ENCODE measurements at regions not wholly inside any gene's neighbourhood (a gene's known extent, or its start where the extent isn't known, plus 50 kb on each side); places are given as distances from the start of the nearest gene placed in this dataset.

GRCh38 chr17:70608193-70608592 lies 438.9 kb downstream of the KCNJ2 start:
- no peak for TF ChIP-seq MAX (IDR thresholded peaks at IDR 0.05)
- TF ChIP-seq CREB1 (IDR thresholded peaks at IDR 0.05; ENCODE audit: low read depth): no peak
- no peak for TF ChIP-seq YY1 (IDR thresholded peaks at IDR 0.05; ENCODE audit: low read depth)
- TF ChIP-seq ZBTB7A (IDR thresholded peaks at IDR 0.05; ENCODE audit: low read depth): no peak
- no peak for TF ChIP-seq RAD21 (IDR thresholded peaks at IDR 0.05; ENCODE audit: low read depth)
- 0 out of 2 replicates have a peak, but pooled peaks have one; percentile 1 for TF ChIP-seq CEBPB (IDR thresholded peaks at IDR 0.05)
- TF ChIP-seq, protein P1, sequence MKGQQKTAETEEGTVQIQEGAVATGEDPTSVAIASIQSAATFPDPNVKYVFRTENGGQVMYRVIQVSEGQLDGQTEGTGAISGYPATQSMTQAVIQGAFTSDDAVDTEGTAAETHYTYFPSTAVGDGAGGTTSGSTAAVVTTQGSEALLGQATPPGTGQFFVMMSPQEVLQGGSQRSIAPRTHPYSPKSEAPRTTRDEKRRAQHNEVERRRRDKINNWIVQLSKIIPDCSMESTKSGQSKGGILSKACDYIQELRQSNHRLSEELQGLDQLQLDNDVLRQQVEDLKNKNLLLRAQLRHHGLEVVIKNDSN (IDR thresholded peaks at IDR 0.05): no peak
- TF ChIP-seq EGR1 (IDR thresholded peaks at IDR 0.05): no peak
- TF ChIP-seq EP300 (IDR thresholded peaks at IDR 0.05; ENCODE audit: borderline replicate concordance): no peak
- TF ChIP-seq, protein P2, sequence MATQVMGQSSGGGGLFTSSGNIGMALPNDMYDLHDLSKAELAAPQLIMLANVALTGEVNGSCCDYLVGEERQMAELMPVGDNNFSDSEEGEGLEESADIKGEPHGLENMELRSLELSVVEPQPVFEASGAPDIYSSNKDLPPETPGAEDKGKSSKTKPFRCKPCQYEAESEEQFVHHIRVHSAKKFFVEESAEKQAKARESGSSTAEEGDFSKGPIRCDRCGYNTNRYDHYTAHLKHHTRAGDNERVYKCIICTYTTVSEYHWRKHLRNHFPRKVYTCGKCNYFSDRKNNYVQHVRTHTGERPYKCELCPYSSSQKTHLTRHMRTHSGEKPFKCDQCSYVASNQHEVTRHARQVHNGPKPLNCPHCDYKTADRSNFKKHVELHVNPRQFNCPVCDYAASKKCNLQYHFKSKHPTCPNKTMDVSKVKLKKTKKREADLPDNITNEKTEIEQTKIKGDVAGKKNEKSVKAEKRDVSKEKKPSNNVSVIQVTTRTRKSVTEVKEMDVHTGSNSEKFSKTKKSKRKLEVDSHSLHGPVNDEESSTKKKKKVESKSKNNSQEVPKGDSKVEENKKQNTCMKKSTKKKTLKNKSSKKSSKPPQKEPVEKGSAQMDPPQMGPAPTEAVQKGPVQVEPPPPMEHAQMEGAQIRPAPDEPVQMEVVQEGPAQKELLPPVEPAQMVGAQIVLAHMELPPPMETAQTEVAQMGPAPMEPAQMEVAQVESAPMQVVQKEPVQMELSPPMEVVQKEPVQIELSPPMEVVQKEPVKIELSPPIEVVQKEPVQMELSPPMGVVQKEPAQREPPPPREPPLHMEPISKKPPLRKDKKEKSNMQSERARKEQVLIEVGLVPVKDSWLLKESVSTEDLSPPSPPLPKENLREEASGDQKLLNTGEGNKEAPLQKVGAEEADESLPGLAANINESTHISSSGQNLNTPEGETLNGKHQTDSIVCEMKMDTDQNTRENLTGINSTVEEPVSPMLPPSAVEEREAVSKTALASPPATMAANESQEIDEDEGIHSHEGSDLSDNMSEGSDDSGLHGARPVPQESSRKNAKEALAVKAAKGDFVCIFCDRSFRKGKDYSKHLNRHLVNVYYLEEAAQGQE (IDR thresholded peaks at IDR 0.05; ENCODE audit: low read depth): no peak
